Adrenal gland (tissue), 5 donors: ENCODE measurements at regions not wholly inside any gene's neighbourhood (a gene's known extent, or its start where the extent isn't known, plus 50 kb on each side); places are given as distances from the start of the nearest gene placed in this dataset.

ENCODE experiments used
- CTCF ChIP-seq, 6 experiments: fragments of 450-650 bp in 4 of 6; fragments of 200-600 bp in 2 of 6; sonication (generic) in 1 of 6; IDR thresholded peaks; 1 replicate in 5 of 6; 2 replicates in 1 of 6; pipeline versions ENCODE4 v1.5.1 to v1.8.0; 2016 to 2021; ENCODE audit warnings: antibody characterized with exemption in 6 of 6, mild to moderate bottlenecking in 2 of 6, moderate library complexity in 1 of 6
- POLR2A ChIP-seq, 2 donors: fragments of 450-650 bp; IDR thresholded peaks; one replicate each; pipeline ENCODE4 v1.6.1; 2017; ENCODE audit warnings: antibody characterized with exemption in 2 of 2, mild to moderate bottlenecking in 2 of 2, moderate library complexity in 1 of 2
- donor health status: DM: no; HTN: no; CAD: no.

- no peak for TF ChIP-seq CTCF (IDR thresholded peaks at IDR 0.05)
- no peak for TF ChIP-seq POLR2A (IDR thresholded peaks at IDR 0.05)
Measured at GRCh38 chr16:72560617-72561016, 388.7 kb upstream of the PMFBP1 start.
